Testis (tissue), 2 donors: ENCODE measurements at regions not wholly inside any gene's neighbourhood (a gene's known extent, or its start where the extent isn't known, plus 50 kb on each side); places are given as distances from the start of the nearest gene placed in this dataset.

Experiments
- DNase-seq: peaks from one replicate; pipeline ENCODE4 v3.0.0-alpha.2; 2019
- H3K27ac ChIP-seq, 2 donors: fragments of 200-600 bp; sonication (generic); one replicate each; pipeline ENCODE4 v1.5.1; 2019
- H3K27me3 ChIP-seq: fragments of 200-600 bp; sonication (generic); one replicate; pipeline ENCODE4 v1.5.1; 2019
- H3K36me3 ChIP-seq: fragments of 200-600 bp; sonication (generic); one replicate; pipeline ENCODE4 v1.5.1; 2017; ENCODE audit warnings: low read depth; ENCODE audit errors: missing control alignments
- H3K4me1 ChIP-seq: fragments of 200-600 bp; sonication (generic); one replicate; pipeline ENCODE4 v1.5.1; 2019
- H3K4me3 ChIP-seq, 2 donors: fragments of 200-600 bp; sonication (generic); one replicate each; pipeline ENCODE4 v1.5.1; 2017 to 2019
- H3K9me3 ChIP-seq: fragments of 200-600 bp; sonication (generic); one replicate; pipeline ENCODE4 v1.5.1; 2017
- CTCF ChIP-seq, 3 experiments: fragments of 450-650 bp in 2 of 3; fragments of 200-600 bp in 1 of 3; sonication (generic) in 1 of 3; IDR thresholded peaks; one replicate each; pipeline ENCODE4 v1.5.1; 2016 to 2019; ENCODE audit warnings: antibody characterized with exemption in 3 of 3, mild to moderate bottlenecking in 2 of 3, moderate library complexity in 1 of 3
- POLR2A ChIP-seq: fragments of 450-650 bp; IDR thresholded peaks from one replicate; pipeline ENCODE4 v1.6.1; 2017; ENCODE audit warnings: antibody characterized with exemption, mild to moderate bottlenecking, moderate library complexity
- WGBS, 2 donors: methylation state at CpG; one replicate each; pipeline ENCODE4 v1.1.5; 2018; 5-methylcytosine and 5-hydroxymethylcytosine counted together
- intact Hi-C: fragments of 100-400 bp; cut with DNase I; formaldehyde crosslinking; loops from one replicate; pipeline ENCODE4 v1.15.1; 2023; ENCODE audit warnings: low total_unique reads

DNA sequence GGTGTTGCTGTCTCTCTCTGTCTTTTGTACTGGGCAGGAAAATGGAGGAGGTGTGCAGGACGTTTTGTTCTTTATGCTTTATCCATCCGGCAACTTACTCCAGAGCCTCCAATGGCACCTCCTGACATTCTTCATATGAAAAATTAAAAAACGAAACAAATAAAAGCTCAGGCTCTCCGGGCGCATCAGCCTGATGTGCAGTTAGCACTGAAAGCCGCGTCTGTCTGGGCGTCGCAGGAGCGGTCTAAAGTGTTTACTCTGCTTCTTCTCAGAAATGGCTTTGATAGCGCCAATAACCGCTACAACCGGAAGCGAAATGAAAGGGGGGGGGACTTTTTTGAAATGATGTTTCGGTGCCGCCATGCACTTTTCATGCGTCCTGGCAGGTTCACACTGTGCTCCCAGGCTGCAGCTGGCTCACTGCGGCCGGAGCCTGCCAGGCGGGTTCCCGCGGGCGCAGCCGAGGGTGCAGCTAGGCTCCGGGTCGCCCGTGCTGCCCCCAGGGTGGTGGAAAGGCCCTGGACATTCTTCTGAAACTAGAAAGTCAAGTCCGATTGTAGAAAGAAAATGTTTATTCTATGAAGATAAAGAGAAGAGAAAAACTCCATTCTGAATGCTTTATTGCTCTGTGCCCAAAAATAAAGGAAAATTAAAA is 407.7 kb upstream of the IRX1 start:
- Histone ChIP-seq H3K4me1 (no peaks in the 10 kb centered on the region), H3K9me3 (no peaks in the 10 kb centered on the region), H3K36me3 (no peaks in the 10 kb centered on the region), H3K27ac (no peak overlapping the region), H3K4me3 (no peak overlapping the region), H3K27me3 (no peaks in the 10 kb centered on the region)
- DNase-seq = no peak
- intact Hi-C loops = no loop called here
- 61 to 78% methylated on average over 20 to 28 of the region's 28 CpGs for WGBS, 2 donors
- no peak for TF ChIP-seq POLR2A
- no peak for TF ChIP-seq CTCF (IDR thresholded peaks at IDR 0.05)

- intact Hi-C loops = no loop called here
- H3K27me3 ChIP-seq = no peaks in the 10 kb centered on the region
- no peaks in the 10 kb centered on the region for H3K36me3 ChIP-seq
- no peak overlapping the region for H3K27ac ChIP-seq
- H3K9me3 ChIP-seq = no peaks in the 10 kb centered on the region
- no peaks in the 10 kb centered on the region for H3K4me1 ChIP-seq
- WGBS, 2 donors = 34 to 35% methylated on average over 12 of the region's 12 CpGs
- DNase-seq = no peak
- TF ChIP-seq POLR2A = no peak
- no peak for TF ChIP-seq CTCF (IDR thresholded peaks at IDR 0.05)
- no peak overlapping the region for H3K4me3 ChIP-seq
These were observed 408.8 kb upstream of the IRX1 start for GRCh38 chr5:3186736-3187405.

DNA sequence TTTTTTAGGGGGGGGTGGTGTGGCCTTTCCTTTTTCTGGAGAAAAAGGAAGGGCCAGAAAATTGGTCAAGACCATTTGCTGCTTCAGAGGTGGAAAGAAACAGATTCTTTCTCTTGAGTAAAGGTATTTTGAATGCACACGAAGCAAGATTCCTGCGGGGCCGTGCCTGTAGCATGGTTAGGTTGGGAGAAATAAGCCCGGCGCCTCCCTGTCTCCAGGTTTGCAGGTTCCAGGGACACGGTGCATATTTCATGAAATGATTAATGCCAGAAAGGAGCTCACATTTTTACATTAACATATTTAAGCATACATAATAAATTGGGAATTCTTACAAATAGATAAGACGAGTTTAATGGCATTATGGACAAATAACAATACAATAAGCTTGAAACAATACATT is 409.5 kb upstream of the IRX1 start:
- no peaks in the 10 kb centered on the region for H3K9me3 ChIP-seq
- TF ChIP-seq POLR2A (no peak), CTCF (IDR thresholded peaks at IDR 0.05) (no peak)
- no peak for DNase-seq
- H3K27me3 ChIP-seq = no peaks in the 10 kb centered on the region
- no peaks in the 10 kb centered on the region for H3K4me1 ChIP-seq
- no peak overlapping the region for H3K27ac ChIP-seq
- WGBS, 2 donors = 34 to 51% methylated on average over 7 of the region's 7 CpGs
- intact Hi-C loops = no loop called here
- no peaks in the 10 kb centered on the region for H3K36me3 ChIP-seq
- H3K4me3 ChIP-seq = no peak overlapping the region

GRCh38 chr5:3185488-3185887 is 410.1 kb upstream of the IRX1 start:
- intact Hi-C loops = no loop called here
- WGBS, 2 donors = 28 to 45% methylated on average over 12 of the region's 12 CpGs
- no peak for TF ChIP-seq POLR2A
- no peak for TF ChIP-seq CTCF (IDR thresholded peaks at IDR 0.05)
- Histone ChIP-seq H3K9me3 (no peaks in the 10 kb centered on the region), H3K4me1 (no peaks in the 10 kb centered on the region), H3K27ac (no peak overlapping the region), H3K36me3 (no peaks in the 10 kb centered on the region), H3K4me3 (no peak overlapping the region), H3K27me3 (no peaks in the 10 kb centered on the region)
- no peak for DNase-seq
